ENCODE measurements at regions not wholly inside any gene's neighbourhood (a gene's known extent, or its start where the extent isn't known, plus 50 kb on each side); places are given as distances from the start of the nearest gene placed in this dataset.
A peak's percentile ranks its signal among the peaks of the same experiment; 100 is the strongest.

- TF ChIP-seq EP300 (IDR thresholded peaks at IDR 0.05) (no peak), CTCF (IDR thresholded peaks at IDR 0.05) (no peak)
These were observed 187.2 kb downstream of the ARHGAP12 start for GRCh38 chr10:31741473-31741872.

GRCh38 chr10:31739711-31740110 is 188.9 kb downstream of the ARHGAP12 start:
- TF ChIP-seq CTCF (IDR thresholded peaks at IDR 0.05): no peak
- no peak for TF ChIP-seq POLR2A (IDR thresholded peaks at IDR 0.05)
- peak in 1 of 2 donors; percentile 58 for TF ChIP-seq EP300 (IDR thresholded peaks at IDR 0.05)
- 59 to 81% methylated on average over 1 of the region's 1 CpG for WGBS, 2 donors

More at GRCh38 chr10:31741473-31741872, 187.2 kb downstream of the ARHGAP12 start:
- Histone ChIP-seq H3K36me3 (no peaks in the 10 kb centered on the region), H3K27me3 (no peaks in the 10 kb centered on the region), H3K27ac (no peak overlapping the region), H3K4me1 (peaks cover 0 to 16% (median 0%) of the 10 kb centered on the region in 4 donors), H3K4me3 (no peak overlapping the region), H3K9me3 (peaks cover 0 to 6% (median 0%) of the 10 kb centered on the region in 4 donors)
- no peak for DNase-seq (ENCODE audit: low spot score in 2 of 2)

GRCh38 chr10:31739146-31739545 is 189.5 kb downstream of the ARHGAP12 start:
- no peak for TF ChIP-seq EP300 (IDR thresholded peaks at IDR 0.05)
- Histone ChIP-seq H3K27me3 (no peaks in the 10 kb centered on the region), H3K4me3 (no peak overlapping the region), H3K9me3 (peaks cover 0 to 8% (median 0%) of the 10 kb centered on the region in 4 donors), H3K4me1 (peaks cover 0 to 16% (median 0%) of the 10 kb centered on the region in 4 donors), H3K27ac (peak overlapping the region in 2 of 4 donors; percentile 6 to 64), H3K36me3 (no peaks in the 10 kb centered on the region)
- 62 to 65% methylated on average over 2 of the region's 2 CpGs for WGBS, 2 donors
- no peak for DNase-seq (ENCODE audit: low spot score in 2 of 2)

More at GRCh38 chr10:31739711-31740110, 188.9 kb downstream of the ARHGAP12 start:
- Histone ChIP-seq H3K36me3 (no peaks in the 10 kb centered on the region), H3K4me3 (no peak overlapping the region), H3K9me3 (peaks cover 0 to 8% (median 0%) of the 10 kb centered on the region in 4 donors), H3K27ac (peak overlapping the region in 2 of 4 donors; percentile 64 to 70), H3K4me1 (peaks cover 0 to 16% (median 0%) of the 10 kb centered on the region in 4 donors), H3K27me3 (no peaks in the 10 kb centered on the region)
- DNase-seq (ENCODE audit: low spot score in 2 of 2): no peak

- Histone ChIP-seq H3K36me3 (no peaks in the 10 kb centered on the region), H3K27me3 (no peaks in the 10 kb centered on the region), H3K9me3 (peaks cover 0 to 8% (median 0%) of the 10 kb centered on the region in 4 donors), H3K4me1 (no peaks in the 10 kb centered on the region), H3K27ac (no peak overlapping the region), H3K4me3 (no peak overlapping the region)
- TF ChIP-seq EP300 (IDR thresholded peaks at IDR 0.05) (no peak), POLR2A (IDR thresholded peaks at IDR 0.05) (no peak), CTCF (IDR thresholded peaks at IDR 0.05) (no peak)
- no peak for DNase-seq (ENCODE audit: low spot score in 2 of 2)
- WGBS, 2 donors: 91 to 94% methylated on average over 1 of the region's 1 CpG
These were observed 196.9 kb downstream of the ARHGAP12 start for GRCh38 chr10:31731711-31732110.

GRCh38 chr10:31730776-31731175 is 197.9 kb downstream of the ARHGAP12 start:
- Histone ChIP-seq H3K9me3 (peaks cover 0 to 3% (median 0%) of the 10 kb centered on the region in 4 donors), H3K27me3 (no peaks in the 10 kb centered on the region), H3K36me3 (no peaks in the 10 kb centered on the region), H3K4me1 (no peaks in the 10 kb centered on the region), H3K4me3 (no peak overlapping the region), H3K27ac (no peak overlapping the region)
- WGBS, 2 donors: 94% methylated on average over 3 of the region's 3 CpGs
- TF ChIP-seq POLR2A (IDR thresholded peaks at IDR 0.05): no peak
- no peak for TF ChIP-seq EP300 (IDR thresholded peaks at IDR 0.05)
- no peak for TF ChIP-seq CTCF (IDR thresholded peaks at IDR 0.05)
- DNase-seq (ENCODE audit: low spot score in 2 of 2): no peak
